HepG2 (cell line): ENCODE measurements at regions not wholly inside any gene's neighbourhood (a gene's known extent, or its start where the extent isn't known, plus 50 kb on each side); places are given as distances from the start of the nearest gene placed in this dataset.

ENCODE experiments used
- ATAC-seq: fragments of 200-7000 bp; cut with Tn5 transposase; 3 replicates; pipeline ENCODE4 v1.9.1; 2020; ENCODE audit warnings: mild to moderate bottlenecking, moderate library complexity
- BruUV-seq: library from RNA; stranded (reverse); fragments of 400-500 nt; replicated peaks from 2 replicates; lab custom pipeline; 2021; lab: Mats Ljungman, UMichigan
- CTCF ChIA-PET: fragments of 300-600 bp; formaldehyde crosslinking; extraction: SDS; loops from one replicate; lab custom pipeline; 2021; ENCODE audit warnings: low total read pairs, inconsistent platforms, low intra/inter-chr PET ratio; lab: Yijun Ruan, JAX
- POLR2A ChIA-PET: fragments of 350-600 bp; sonication (Branson Sonifier 250); formaldehyde crosslinking; loops from one replicate; lab custom pipeline; 2020; ENCODE audit warnings: antibody characterized with exemption, inconsistent platforms; lab: Yijun Ruan, JAX
- DNase-seq: peaks from one replicate; pipeline ENCODE4 v3.0.0-alpha.2; 2015; ENCODE audit warnings: low spot score
- FAIRE-seq: peaks from 3 replicates; lab custom pipeline; 2011; peaks lifted over from hg19 to GRCh38; lab: Jason Lieb, UNC
- H2AFZ ChIP-seq: one replicate; pipeline ENCODE4 v1.6.1; 2011; ENCODE audit warnings: low read length, inconsistent platforms
- H3K27ac ChIP-seq: fragments of 300-600 bp; 3 replicates; pipeline ENCODE4 v1.8.0; 2011; ENCODE audit warnings: mixed run types, mild to moderate bottlenecking, mixed read lengths, low read length, inconsistent platforms; ENCODE audit not compliant: insufficient read depth; ENCODE audit errors: extremely low read length
- H3K27me3 ChIP-seq, 2 experiments: fragments of 200-600 bp in 1 of 2; 2 replicates in 1 of 2; 3 replicates in 1 of 2; pipeline versions ENCODE4 v1.6.0 to v1.8.0; 2011; ENCODE audit warnings: low read length in 2 of 2, mild to moderate bottlenecking in 2 of 2, moderate library complexity in 2 of 2, inconsistent platforms in 1 of 2; ENCODE audit not compliant: insufficient read depth in 2 of 2, control insufficient read depth in 1 of 2
- H3K36me3 ChIP-seq, 2 experiments: fragments of 200-600 bp in 1 of 2; replicated peaks in 1 of 2; 2 replicates in 1 of 2; 3 replicates in 1 of 2; pipeline versions ENCODE4 v1.5.1 to v1.8.0; 2011; ENCODE audit warnings: low read length in 2 of 2, inconsistent platforms in 1 of 2; ENCODE audit not compliant: insufficient read depth in 2 of 2, control insufficient read depth in 1 of 2
- H3K4me1 ChIP-seq: 2 replicates; pipeline ENCODE4 v1.5.1; 2012; ENCODE audit warnings: low read length, inconsistent platforms; ENCODE audit not compliant: insufficient read depth
- H3K4me2 ChIP-seq: 2 replicates; pipeline ENCODE4 v1.6.0; 2011; ENCODE audit warnings: low read depth, low read length, inconsistent platforms
- H3K4me3 ChIP-seq, 3 experiments: fragments of 200-600 bp in 1 of 3; sonication (generic), shearing (Covaris generic) in 1 of 3; replicated peaks in 1 of 3; 2 replicates each; pipeline ENCODE4 v1.5.1; 2011 to 2016; ENCODE audit warnings: low read length in 3 of 3, inconsistent platforms in 2 of 3, low read depth in 2 of 3, mild to moderate bottlenecking in 2 of 3, control low read depth in 1 of 3, mixed read lengths in 1 of 3; ENCODE audit not compliant: insufficient read depth in 1 of 3
- H3K79me2 ChIP-seq: one replicate; pipeline ENCODE4 v1.6.1; 2011; ENCODE audit warnings: low read length, inconsistent platforms; ENCODE audit not compliant: insufficient read depth
- H3K9ac ChIP-seq: 2 replicates; pipeline ENCODE4 v1.6.0; 2011; ENCODE audit warnings: mild to moderate bottlenecking, low read depth, low read length, inconsistent platforms; ENCODE audit not compliant: insufficient read depth
- H3K9me3 ChIP-seq: 2 replicates; pipeline ENCODE4 v1.5.1; 2012; ENCODE audit warnings: mild to moderate bottlenecking, low read length
- H4K20me1 ChIP-seq: 2 replicates; pipeline ENCODE4 v1.6.0; 2011; ENCODE audit warnings: inconsistent platforms, mild to moderate bottlenecking, low read length, moderate library complexity; ENCODE audit not compliant: insufficient read depth
- ARID5B ChIP-seq: IDR thresholded peaks from 2 replicates; pipeline ENCODE4 v1.4.0; 2020; ENCODE audit warnings: mild to moderate bottlenecking, missing genetic modification reagents
- ATF7 ChIP-seq, 2 experiments: fragments of 450-650 bp in 1 of 2; sonication (generic) in 1 of 2; formaldehyde crosslinking in 1 of 2; IDR thresholded peaks; 2 replicates each; pipeline versions ENCODE4 v1.4.0 to v1.6.1; 2016 to 2020; ENCODE audit warnings: antibody characterized with exemption in 1 of 2, mild to moderate bottlenecking in 1 of 2, missing genetic modification reagents in 1 of 2
- ATM ChIP-seq: fragments of 450-650 bp; IDR thresholded peaks from 2 replicates; pipeline ENCODE4 v1.7.1; 2017; ENCODE audit warnings: mild to moderate bottlenecking, borderline replicate concordance
- BHLHE40 ChIP-seq: IDR thresholded peaks from 2 replicates; pipeline ENCODE4 v1.6.1; 2011; ENCODE audit warnings: low read length, improper control_type of control experiment
- EP300 ChIP-seq, 3 experiments: sonication (generic) in 1 of 3; formaldehyde crosslinking in 1 of 3; IDR thresholded peaks; 2 replicates each; pipeline versions ENCODE4 v1.5.1 to v1.6.1; 2011 to 2020; ENCODE audit warnings: low read depth in 2 of 3, low read length in 2 of 3, borderline replicate concordance in 1 of 3, improper control_type of control experiment in 1 of 3, mild to moderate bottlenecking in 1 of 3, missing genetic modification reagents in 1 of 3, moderate library complexity in 1 of 3
- FOXK2 ChIP-seq: fragments of 450-650 bp; IDR thresholded peaks from 2 replicates; pipeline ENCODE4 v1.6.1; 2016
- GATAD2A ChIP-seq: IDR thresholded peaks from 2 replicates; pipeline ENCODE4 v1.6.1; 2016
- NR2C2 ChIP-seq: sonication (generic); formaldehyde crosslinking; IDR thresholded peaks from 2 replicates; pipeline ENCODE4 v1.4.0; 2020; ENCODE audit warnings: missing genetic modification reagents, mild to moderate bottlenecking, moderate library complexity, borderline replicate concordance
- NR3C1 ChIP-seq: sonication (generic); formaldehyde crosslinking; IDR thresholded peaks from 2 replicates; pipeline ENCODE4 v1.4.0; 2020; ENCODE audit warnings: missing genetic modification reagents
- PATZ1 ChIP-seq: sonication (generic); formaldehyde crosslinking; IDR thresholded peaks from 2 replicates; pipeline ENCODE4 v1.4.0; 2020; ENCODE audit warnings: missing genetic modification reagents
- SIN3B ChIP-seq: fragments of 150-350 bp; IDR thresholded peaks from 2 replicates; pipeline ENCODE4 v1.6.1; 2014; ENCODE audit warnings: low read length
- TBX3 ChIP-seq: fragments of 450-650 bp; IDR thresholded peaks from 2 replicates; pipeline ENCODE4 v1.6.1; 2017; ENCODE audit warnings: antibody characterized with exemption, mild to moderate bottlenecking, inconsistent platforms, borderline replicate concordance
- ZIK1 ChIP-seq: sonication (generic); formaldehyde crosslinking; IDR thresholded peaks from 2 replicates; pipeline ENCODE4 v1.5.0; 2020; ENCODE audit warnings: mild to moderate bottlenecking, low read depth, missing genetic modification reagents, borderline replicate concordance
- ZNF235 ChIP-seq: sonication (generic); formaldehyde crosslinking; IDR thresholded peaks from 2 replicates; pipeline ENCODE4 v1.8.1; 2023; ENCODE audit warnings: mild to moderate bottlenecking, missing genetic modification reagents, borderline replicate concordance
- ZNF737 ChIP-seq: sonication (generic); formaldehyde crosslinking; IDR thresholded peaks from 2 replicates; pipeline ENCODE4 v1.5.0; 2020; ENCODE audit warnings: missing genetic modification reagents, mild to moderate bottlenecking, borderline replicate concordance
- WGBS: methylation state at CpG from one replicate; pipeline ENCODE4 v1.1.6; 2017; ENCODE audit warnings: low lambda C conversion rate; 5-methylcytosine and 5-hydroxymethylcytosine counted together
- in situ Hi-C: cut with HindIII; loops from 2 replicates; pipeline ENCODE4 v1.10.0; 2017; ENCODE audit warnings: low pct_unique_long_range_greater_than_20kb; ENCODE audit not compliant: extremely low pct_ligation_motif_present
- intact Hi-C: fragments of 100-400 bp; cut with micrococcal nuclease; formaldehyde crosslinking; loops from one replicate; pipeline ENCODE4 v1.10.0; 2022; ENCODE audit not compliant: unreplicated experiment

- no peaks in the 10 kb centered on the region for H3K36me3 ChIP-seq
- WGBS: 0% methylated on average over 3 of the region's 3 CpGs
- no peak overlapping the region for H3K4me3 ChIP-seq
- ATAC-seq: no peak
- no peak for FAIRE-seq
- ChIA-PET CTCF (no interaction called here), POLR2A (no interaction called here)
- H3K27ac ChIP-seq: no peak overlapping the region
- no peaks in the 10 kb centered on the region for H3K79me2 ChIP-seq
- H3K4me1 ChIP-seq: no peaks in the 10 kb centered on the region
- no peak for DNase-seq
- no peak overlapping the region for H3K9ac ChIP-seq
- no peaks in the 10 kb centered on the region for H3K27me3 ChIP-seq
- no peaks in the 10 kb centered on the region for H4K20me1 ChIP-seq
- intact Hi-C loops (no loop called here), in situ Hi-C loops (no loop called here)
- no peak overlapping the region for H2AFZ ChIP-seq
- no peak overlapping the region for H3K4me2 ChIP-seq
- BruUV-seq: no TSS peak
- H3K9me3 ChIP-seq: no peaks in the 10 kb centered on the region
- no peak for TF ChIP-seq ZNF737
- TF ChIP-seq FOXK2: no peak
- TF ChIP-seq ATM: no peak
- TF ChIP-seq BHLHE40: no peak
- TF ChIP-seq PATZ1 (CRISPR knock-in tag): no peak
- no peak for TF ChIP-seq ATF7 (IDR thresholded peaks at IDR 0.05)
- no peak for TF ChIP-seq ATF7 (CRISPR knock-in tag; IDR thresholded peaks at IDR 0.05)
- no peak for TF ChIP-seq EP300 (IDR thresholded peaks at IDR 0.05; ENCODE audit: low read depth in 2 of 2, low read length in 2 of 2)
- no peak for TF ChIP-seq EP300 (CRISPR knock-in tag; IDR thresholded peaks at IDR 0.05; ENCODE audit: borderline replicate concordance)
- no peak for TF ChIP-seq GATAD2A (CRISPR knock-in tag)
- TF ChIP-seq ZNF235 (CRISPR knock-in tag): no peak
- TF ChIP-seq ARID5B (CRISPR knock-in tag): no peak
- TF ChIP-seq SIN3B: no peak
- no peak for TF ChIP-seq ZIK1 (CRISPR knock-in tag)
- no peak for TF ChIP-seq NR2C2 (CRISPR knock-in tag)
- no peak for TF ChIP-seq TBX3
- TF ChIP-seq NR3C1: no peak
These were observed 686.6 kb upstream of the GJE1 start for GRCh38 chr6:141445928-141446628.
